NCI-H345 treated with DMSO at 0.1 percent for 48 hours (cell line): ENCODE measurements at regions not wholly inside any gene's neighbourhood (a gene's known extent, or its start where the extent isn't known, plus 50 kb on each side); places are given as distances from the start of the nearest gene placed in this dataset.
A peak's percentile ranks its signal among the peaks of the same experiment; 100 is the strongest.

Experiments used
- DNase-seq: peaks from one replicate; lab custom pipeline; 2025; ENCODE audit not compliant: unreplicated experiment; lab: John Stamatoyannopoulos, UW

DNA sequence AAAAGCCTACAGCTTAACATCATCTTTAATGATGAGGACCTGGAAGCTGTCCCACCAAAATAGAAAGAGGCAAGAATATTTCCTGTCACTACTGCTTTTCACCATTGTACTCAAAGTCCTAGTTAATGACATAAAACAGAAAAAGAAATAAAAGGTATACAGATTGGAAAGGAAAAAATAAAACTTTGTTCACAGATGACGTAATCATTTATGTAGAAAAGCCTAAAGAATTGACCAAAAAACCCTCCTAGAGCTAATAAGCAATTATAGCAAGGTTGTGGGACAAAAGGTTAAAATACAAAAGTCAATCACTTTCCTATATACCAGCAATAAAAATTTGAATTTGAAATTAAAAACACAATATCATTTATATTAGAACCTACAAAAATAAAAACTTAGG is 97.2 kb upstream of the MDGA2 start:
- no peak for DNase-seq

DNA sequence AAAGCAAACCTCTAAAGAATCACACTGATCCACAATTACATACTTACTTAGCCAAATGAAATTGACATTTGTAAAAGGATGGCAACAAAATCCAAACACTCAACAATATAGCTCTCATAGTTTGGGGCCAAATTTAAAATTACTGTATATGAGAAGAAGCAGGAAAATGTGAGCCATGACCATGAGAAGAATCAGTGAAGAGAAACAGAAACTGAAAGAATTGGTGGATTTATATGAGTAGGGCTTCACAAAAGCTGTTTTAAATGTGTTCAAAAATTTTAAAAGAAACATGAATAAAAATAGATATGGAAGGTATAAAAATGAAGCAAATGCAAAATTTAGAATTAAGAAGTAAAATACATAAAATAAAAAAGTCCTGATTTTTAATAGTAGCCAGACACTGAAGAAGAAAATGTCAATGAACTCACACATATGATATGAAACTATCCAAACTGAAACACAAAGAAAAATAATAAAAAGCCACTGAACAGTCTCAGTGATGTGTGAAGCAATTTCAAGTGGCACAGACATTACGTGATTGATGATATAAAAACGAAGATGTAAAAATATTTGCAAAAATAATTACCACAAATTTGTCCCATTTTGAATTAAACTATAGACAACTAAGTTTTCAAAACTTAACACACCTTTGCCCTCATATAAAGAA is 87.9 kb upstream of the MDGA2 start:
- DNase-seq, result no peak

DNA sequence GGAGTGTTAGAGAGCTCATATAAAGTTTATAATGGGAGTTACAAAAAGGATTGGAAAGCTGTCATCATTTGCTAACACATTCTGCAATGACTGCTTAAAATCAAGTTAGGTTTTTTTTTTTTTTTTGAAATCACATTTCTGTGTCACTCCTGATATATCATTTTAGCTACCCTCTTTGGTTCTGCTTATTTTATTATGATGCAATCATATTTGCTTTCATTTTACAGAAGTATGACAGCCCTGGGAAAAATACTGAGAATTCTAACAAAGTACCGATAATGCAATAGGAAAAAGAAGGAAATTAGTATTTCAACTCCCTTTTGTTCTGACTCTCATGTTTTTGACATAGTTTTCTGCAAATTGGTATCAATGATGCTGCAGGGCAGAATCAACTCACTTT is 71.6 kb upstream of the MDGA2 start:
- DNase-seq, result no peak

DNA sequence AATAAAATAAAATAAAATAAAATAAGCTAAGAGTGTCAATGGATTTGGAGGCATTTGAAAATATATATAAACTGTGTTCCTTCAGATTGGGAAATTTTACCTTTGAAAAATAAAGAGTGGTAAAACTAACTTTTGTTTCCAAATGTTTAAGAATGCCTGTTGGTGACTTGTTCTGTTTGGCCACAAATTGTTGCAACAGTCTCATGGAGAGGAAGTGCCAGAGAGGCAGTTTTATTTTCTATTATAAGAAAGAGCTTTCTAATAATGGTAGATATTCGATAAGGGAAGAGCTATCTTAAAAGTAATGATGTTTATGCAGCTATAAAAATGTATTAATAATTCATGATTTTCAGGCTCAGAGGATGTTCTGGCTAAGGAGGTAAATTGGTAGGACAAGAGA is 68.8 kb upstream of the MDGA2 start:
- no peak for DNase-seq

DNA sequence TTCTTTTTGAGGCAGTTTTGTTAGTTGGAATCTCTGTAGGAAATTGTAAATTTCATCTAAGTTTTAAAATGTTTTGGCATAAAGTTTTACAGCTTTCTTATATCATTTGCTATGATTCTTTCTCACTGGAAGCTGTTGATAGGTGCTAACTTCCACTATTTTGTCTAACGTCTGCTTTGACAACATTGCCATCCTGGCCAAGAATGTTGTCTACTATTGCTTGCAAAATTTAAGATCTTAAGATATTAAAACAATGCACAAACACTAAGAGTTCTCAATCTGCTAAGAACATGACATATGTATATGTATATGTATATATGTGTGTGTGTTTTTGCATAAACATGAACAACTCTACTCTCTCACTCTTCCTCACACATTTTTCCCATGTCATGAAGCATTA is 64.1 kb upstream of the MDGA2 start:
- DNase-seq, result no peak

DNA sequence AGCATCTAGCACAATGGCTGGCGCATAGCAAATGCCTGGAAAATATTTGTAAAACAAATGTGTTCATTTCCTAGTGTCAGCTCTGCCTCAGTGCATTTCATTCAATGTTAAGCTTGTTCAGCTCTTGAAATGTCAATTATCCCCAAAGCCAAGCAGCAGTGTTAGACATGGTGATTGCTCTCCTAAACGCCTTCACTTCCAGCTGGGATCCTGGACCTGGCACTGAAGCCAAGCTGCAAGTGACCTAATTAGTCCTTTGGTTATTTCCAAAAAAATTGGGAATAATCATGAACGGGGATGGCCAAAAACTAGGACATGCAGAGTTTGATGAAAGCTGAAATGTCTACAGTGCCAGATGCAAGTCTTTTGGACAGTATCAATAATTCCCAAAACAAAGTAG is 54.9 kb upstream of the MDGA2 start:
- DNase-seq, result peak; percentile 19
